GM12864 (cell line): ENCODE measurements at regions not wholly inside any gene's neighbourhood (a gene's known extent, or its start where the extent isn't known, plus 50 kb on each side); places are given as distances from the start of the nearest gene placed in this dataset.

Experiments used
- DNase-seq: peaks from one replicate; pipeline ENCODE4 v3.0.0-alpha.2; 2011; ENCODE audit warnings: low read depth
- H3K4me3 ChIP-seq: 2 replicates; pipeline ENCODE4 v1.5.1; 2011; ENCODE audit warnings: mild to moderate bottlenecking, low read depth, low read length, control low read depth
- CTCF ChIP-seq: IDR thresholded peaks from 2 replicates; pipeline ENCODE4 v1.5.1; 2011; ENCODE audit warnings: low read depth, mild to moderate bottlenecking, moderate library complexity, low read length, control low read depth, inconsistent platforms; ENCODE audit errors: missing control alignments

- TF ChIP-seq CTCF = no peak
- no peak overlapping the region for H3K4me3 ChIP-seq
- DNase-seq = no peak
Observed at GRCh38 chr6:113570161-113570560, 287.0 kb upstream of the MARCKS start.

DNA sequence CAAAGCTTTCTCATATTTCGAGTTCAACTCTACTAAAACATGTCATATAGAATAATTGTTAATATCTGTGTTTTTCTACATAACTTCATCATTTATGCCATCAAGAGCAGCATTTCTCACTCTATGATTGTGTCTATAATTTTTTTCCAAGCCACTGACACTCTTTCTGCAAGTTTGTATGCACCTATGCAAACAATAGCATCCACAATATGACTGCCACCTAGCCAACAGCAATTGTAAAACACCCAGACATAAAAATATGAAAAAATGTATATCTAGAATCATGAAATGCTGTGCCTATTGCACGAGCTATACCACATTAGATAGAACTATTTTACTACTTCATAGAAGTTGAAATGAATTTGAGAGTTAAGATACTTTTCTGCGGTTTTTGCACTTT is 286.5 kb upstream of the MARCKS start:
- no peak overlapping the region for H3K4me3 ChIP-seq
- TF ChIP-seq CTCF = no peak
- no peak for DNase-seq

- no peak overlapping the region for H3K4me3 ChIP-seq
- TF ChIP-seq CTCF = no peak
- DNase-seq = no peak
Observed at GRCh38 chr6:113574147-113574546, 283.0 kb upstream of the MARCKS start.

DNA sequence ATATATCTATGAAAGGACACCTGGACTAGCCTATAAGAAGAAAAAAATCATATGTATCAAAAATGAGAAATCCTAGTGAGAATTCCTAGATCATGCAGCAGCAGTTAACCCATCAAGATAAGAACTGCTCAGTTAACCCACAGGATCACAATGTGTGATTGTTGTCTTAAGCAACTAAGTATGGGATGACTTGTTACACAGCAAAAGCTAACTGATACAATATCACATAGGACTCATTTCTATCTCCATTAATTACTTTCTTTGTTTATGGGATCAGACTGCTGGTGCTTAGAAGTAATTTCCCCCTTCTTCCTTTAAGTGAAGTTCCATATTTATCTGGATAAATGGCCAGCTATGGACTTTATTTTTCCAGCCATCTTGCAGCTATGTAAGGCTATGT is 280.8 kb upstream of the MARCKS start:
- DNase-seq = no peak
- TF ChIP-seq CTCF = no peak
- no peak overlapping the region for H3K4me3 ChIP-seq

DNA sequence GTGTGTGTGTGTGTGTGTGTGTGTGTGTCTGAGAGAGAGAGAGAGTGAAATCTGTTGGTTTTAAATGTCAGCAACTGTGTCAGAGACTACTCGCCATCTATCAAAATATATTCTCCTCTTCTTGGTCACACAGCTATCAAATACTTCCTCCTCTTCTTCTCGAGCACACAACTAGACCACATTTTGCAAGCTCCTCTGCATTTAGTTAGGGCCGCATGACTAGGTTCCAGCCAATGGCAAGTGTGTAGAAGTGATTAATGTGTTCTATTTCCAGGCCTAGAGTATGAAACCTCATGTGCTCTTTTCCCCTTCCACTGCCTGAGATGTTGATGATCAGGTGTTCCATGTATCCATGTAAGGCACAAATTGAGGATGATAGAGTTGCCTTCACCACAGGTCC is 278.5 kb upstream of the MARCKS start:
- no peak for TF ChIP-seq CTCF

GRCh38 chr6:113584767-113585166 is 272.4 kb upstream of the MARCKS start:
- no peak for DNase-seq
- no peak overlapping the region for H3K4me3 ChIP-seq
- no peak for TF ChIP-seq CTCF

More for the DNA sequence above, 278.5 kb upstream of the MARCKS start:
- DNase-seq = no peak
- no peak overlapping the region for H3K4me3 ChIP-seq

GRCh38 chr6:113585246-113585645 is 271.9 kb upstream of the MARCKS start:
- no peak for TF ChIP-seq CTCF
- no peak for DNase-seq
- H3K4me3 ChIP-seq = no peak overlapping the region
